Choroid plexus epithelial cell (primary cell): ENCODE measurements at regions not wholly inside any gene's neighbourhood (a gene's known extent, or its start where the extent isn't known, plus 50 kb on each side); places are given as distances from the start of the nearest gene placed in this dataset.

Experiments used
- DNase-seq: peaks from one replicate; pipeline ENCODE4 v3.0.0-alpha.2; 2010; ENCODE audit warnings: low read depth
- H3K4me3 ChIP-seq: 2 replicates; pipeline ENCODE4 v1.5.1; 2011; ENCODE audit warnings: low read depth, mild to moderate bottlenecking, control low read depth, low read length, moderate library complexity
- TF ChIP-seq, protein P1 (sequence below): conservative IDR thresholded peaks from 2 replicates; pipeline ENCODE4 v1.5.1; 2011; ENCODE audit warnings: low read depth, mild to moderate bottlenecking, control low read depth, inconsistent platforms, low read length, moderate library complexity

GRCh38 chr3:170701696-170702678 is 116.1 kb upstream of the SLC7A14 start:
- TF ChIP-seq, protein P1, sequence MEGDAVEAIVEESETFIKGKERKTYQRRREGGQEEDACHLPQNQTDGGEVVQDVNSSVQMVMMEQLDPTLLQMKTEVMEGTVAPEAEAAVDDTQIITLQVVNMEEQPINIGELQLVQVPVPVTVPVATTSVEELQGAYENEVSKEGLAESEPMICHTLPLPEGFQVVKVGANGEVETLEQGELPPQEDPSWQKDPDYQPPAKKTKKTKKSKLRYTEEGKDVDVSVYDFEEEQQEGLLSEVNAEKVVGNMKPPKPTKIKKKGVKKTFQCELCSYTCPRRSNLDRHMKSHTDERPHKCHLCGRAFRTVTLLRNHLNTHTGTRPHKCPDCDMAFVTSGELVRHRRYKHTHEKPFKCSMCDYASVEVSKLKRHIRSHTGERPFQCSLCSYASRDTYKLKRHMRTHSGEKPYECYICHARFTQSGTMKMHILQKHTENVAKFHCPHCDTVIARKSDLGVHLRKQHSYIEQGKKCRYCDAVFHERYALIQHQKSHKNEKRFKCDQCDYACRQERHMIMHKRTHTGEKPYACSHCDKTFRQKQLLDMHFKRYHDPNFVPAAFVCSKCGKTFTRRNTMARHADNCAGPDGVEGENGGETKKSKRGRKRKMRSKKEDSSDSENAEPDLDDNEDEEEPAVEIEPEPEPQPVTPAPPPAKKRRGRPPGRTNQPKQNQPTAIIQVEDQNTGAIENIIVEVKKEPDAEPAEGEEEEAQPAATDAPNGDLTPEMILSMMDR = no peak
- no peak overlapping the region for H3K4me3 ChIP-seq
- DNase-seq = no peak

DNA sequence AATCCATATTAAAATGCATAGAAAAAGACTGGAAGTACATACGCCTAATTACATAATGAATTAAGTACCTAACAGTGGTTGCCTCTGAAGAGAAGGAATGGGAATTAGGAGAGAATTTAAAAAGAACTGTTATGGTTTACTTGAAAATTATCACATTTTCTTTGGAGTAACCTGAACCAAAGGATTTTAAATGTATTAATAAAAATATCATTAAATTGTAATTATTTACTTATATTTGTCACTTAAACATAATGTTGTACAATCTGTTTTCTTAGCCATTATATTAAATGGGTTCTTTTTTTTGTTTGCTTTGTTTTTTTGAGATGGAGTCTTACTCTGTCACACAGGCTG is 114.2 kb upstream of the SLC7A14 start:
- TF ChIP-seq, protein P1 = no peak
- no peak overlapping the region for H3K4me3 ChIP-seq
- no peak for DNase-seq

- TF ChIP-seq, protein P1 = no peak
- H3K4me3 ChIP-seq = no peak overlapping the region
Measured at GRCh38 chr3:170699158-170700053, 113.5 kb upstream of the SLC7A14 start.

GRCh38 chr3:170697908-170698307 is 112.0 kb upstream of the SLC7A14 start:
- TF ChIP-seq, protein P1 = no peak
- H3K4me3 ChIP-seq = no peak overlapping the region
- DNase-seq = peak; percentile 56

More at GRCh38 chr3:170699158-170700053, 113.5 kb upstream of the SLC7A14 start:
- DNase-seq = peak; percentile 54

DNA sequence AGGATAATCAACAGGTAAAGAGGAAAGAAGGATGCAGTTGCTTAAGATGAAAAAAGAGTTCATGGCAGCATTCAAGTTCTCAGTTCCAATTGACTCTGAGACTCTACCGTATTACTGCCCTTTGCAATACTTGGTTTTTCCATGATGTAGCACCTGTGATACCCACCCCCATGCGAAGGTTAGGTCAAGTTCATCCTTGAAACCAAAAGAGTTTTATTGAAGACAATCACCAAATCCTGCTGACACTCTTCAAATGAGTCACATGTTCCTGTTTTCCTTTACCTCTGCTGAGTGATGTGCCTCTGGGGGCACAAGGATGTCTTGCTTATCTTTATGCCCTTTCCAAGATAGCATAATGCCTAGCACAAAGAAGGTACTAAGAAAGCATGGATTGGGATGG is 111.3 kb upstream of the SLC7A14 start:
- DNase-seq = no peak
- no peak overlapping the region for H3K4me3 ChIP-seq

GRCh38 chr3:170695486-170696064 is 109.7 kb upstream of the SLC7A14 start:
- TF ChIP-seq, protein P1 = no peak
- H3K4me3 ChIP-seq = no peak overlapping the region
- no peak for DNase-seq

More for the DNA sequence above, 111.3 kb upstream of the SLC7A14 start:
- TF ChIP-seq, protein P1 = no peak
